GM12878 (cell line): ENCODE measurements at regions not wholly inside any gene's neighbourhood (a gene's known extent, or its start where the extent isn't known, plus 50 kb on each side); places are given as distances from the start of the nearest gene placed in this dataset.

ENCODE experiments used
- BCL11A ChIP-seq: IDR thresholded peaks from 2 replicates; pipeline ENCODE4 v1.6.1; 2011; ENCODE audit warnings: low read depth, low read length
- CBFB ChIP-seq: IDR thresholded peaks from 2 replicates; pipeline ENCODE4 v1.6.1; 2016; ENCODE audit warnings: antibody characterized with exemption, low read depth
- EP300 ChIP-seq, 2 experiments: fragments of 150-350 bp in 1 of 2; IDR thresholded peaks; 2 replicates each; pipeline ENCODE4 v1.6.1; 2011 to 2012; ENCODE audit warnings: low read depth in 2 of 2, low read length in 2 of 2, borderline replicate concordance in 1 of 2, improper control_type of control experiment in 1 of 2, inconsistent platforms in 1 of 2; ENCODE audit not compliant: control insufficient read depth in 1 of 2
- HDGF ChIP-seq: fragments of 450-650 bp; IDR thresholded peaks from 2 replicates; pipeline ENCODE4 v1.6.1; 2016; ENCODE audit warnings: antibody characterized with exemption
- NR2F1 ChIP-seq: fragments of 450-650 bp; conservative IDR thresholded peaks from 2 replicates; pipeline ENCODE4 v1.6.1; 2017; ENCODE audit warnings: mild to moderate bottlenecking
- TF ChIP-seq, protein P1 (sequence below), 3 experiments: IDR thresholded peaks in 2 of 3; conservative IDR thresholded peaks in 1 of 3; 2 replicates each; pipeline ENCODE4 v1.5.1; 2011; ENCODE audit warnings: low read depth in 3 of 3, low read length in 3 of 3, mild to moderate bottlenecking in 3 of 3, control low read depth in 2 of 3, moderate library complexity in 2 of 3, inconsistent platforms in 1 of 3, mixed read lengths in 1 of 3; ENCODE audit not compliant: control insufficient read depth in 2 of 3, insufficient read depth in 1 of 3; ENCODE audit errors: extremely low read depth in 1 of 3

DNA sequence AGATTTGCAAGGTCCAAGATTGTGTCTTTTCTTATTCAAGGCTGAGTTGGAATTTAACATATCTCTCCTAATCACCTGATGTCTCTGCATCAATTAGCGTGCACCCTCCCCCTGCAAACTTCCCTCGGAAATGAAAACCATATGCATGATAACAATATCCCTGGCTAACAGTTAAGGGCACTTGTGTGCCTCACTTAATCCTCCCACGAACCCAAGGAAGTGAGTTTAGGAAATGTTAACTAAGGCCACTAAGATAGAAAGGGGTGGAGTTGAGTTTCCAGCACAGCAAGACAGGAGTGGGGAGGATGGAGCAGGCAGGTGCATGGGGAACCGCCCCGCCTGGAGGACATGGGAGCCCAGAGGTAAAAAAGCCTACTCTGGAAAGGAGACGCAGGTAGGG lies 52.4 kb upstream of the PTMA start:
- TF ChIP-seq HDGF (no peak), CBFB (no peak), NR2F1 (no peak), EP300 (IDR thresholded peaks at IDR 0.05; ENCODE audit: borderline replicate concordance in 1 of 2, control insufficient read depth in 1 of 2, low read depth in 2 of 2, low read length in 2 of 2) (no peak), BCL11A (no peak)
- TF ChIP-seq, protein P1, sequence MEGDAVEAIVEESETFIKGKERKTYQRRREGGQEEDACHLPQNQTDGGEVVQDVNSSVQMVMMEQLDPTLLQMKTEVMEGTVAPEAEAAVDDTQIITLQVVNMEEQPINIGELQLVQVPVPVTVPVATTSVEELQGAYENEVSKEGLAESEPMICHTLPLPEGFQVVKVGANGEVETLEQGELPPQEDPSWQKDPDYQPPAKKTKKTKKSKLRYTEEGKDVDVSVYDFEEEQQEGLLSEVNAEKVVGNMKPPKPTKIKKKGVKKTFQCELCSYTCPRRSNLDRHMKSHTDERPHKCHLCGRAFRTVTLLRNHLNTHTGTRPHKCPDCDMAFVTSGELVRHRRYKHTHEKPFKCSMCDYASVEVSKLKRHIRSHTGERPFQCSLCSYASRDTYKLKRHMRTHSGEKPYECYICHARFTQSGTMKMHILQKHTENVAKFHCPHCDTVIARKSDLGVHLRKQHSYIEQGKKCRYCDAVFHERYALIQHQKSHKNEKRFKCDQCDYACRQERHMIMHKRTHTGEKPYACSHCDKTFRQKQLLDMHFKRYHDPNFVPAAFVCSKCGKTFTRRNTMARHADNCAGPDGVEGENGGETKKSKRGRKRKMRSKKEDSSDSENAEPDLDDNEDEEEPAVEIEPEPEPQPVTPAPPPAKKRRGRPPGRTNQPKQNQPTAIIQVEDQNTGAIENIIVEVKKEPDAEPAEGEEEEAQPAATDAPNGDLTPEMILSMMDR (IDR thresholded peaks at IDR 0.05 in 2 of 3, conservative IDR thresholded peaks at IDR 0.05 in 1 of 3; ENCODE audit: control insufficient read depth in 2 of 3, extremely low read depth in 1 of 3, insufficient read depth in 1 of 3, low read depth in 3 of 3, low read length in 3 of 3) = no peak
